Lower leg skin (tissue), 4 donors: ENCODE measurements at regions not wholly inside any gene's neighbourhood (a gene's known extent, or its start where the extent isn't known, plus 50 kb on each side); places are given as distances from the start of the nearest gene placed in this dataset.
"Not testable (repeated sequence)": the region's sequence is repeated elsewhere in the genome, so short reads cannot be mapped to it uniquely, and the experiment has no call there.

Source experiments
- DNase-seq, 2 donors: peaks; one replicate each; pipeline ENCODE4 v3.0.0-alpha.2; 2019; ENCODE audit warnings: low spot score in 2 of 2
- H3K4me3 ChIP-seq: fragments of 200-600 bp; sonication (generic); 2 replicates; pipeline ENCODE4 v1.5.1; 2017; ENCODE audit warnings: mild to moderate bottlenecking, low read depth; ENCODE audit not compliant: poor library complexity, severe bottlenecking
- CTCF ChIP-seq, 3 donors: fragments of 450-650 bp; IDR thresholded peaks; one replicate each; pipeline ENCODE4 v1.5.1; 2016; ENCODE audit warnings: antibody characterized with exemption in 3 of 3, mild to moderate bottlenecking in 3 of 3, moderate library complexity in 2 of 3
- POLR2A ChIP-seq, 2 donors: fragments of 450-650 bp; IDR thresholded peaks; one replicate each; pipeline ENCODE4 v1.6.1; 2016 to 2017; ENCODE audit warnings: antibody characterized with exemption in 2 of 2, mild to moderate bottlenecking in 1 of 2, moderate library complexity in 1 of 2
- WGBS, 2 donors: methylation state at CpG; one replicate each; pipeline ENCODE4 v1.1.5; 2018; 5-methylcytosine and 5-hydroxymethylcytosine counted together
- intact Hi-C: fragments of 100-400 bp; cut with DNase I; formaldehyde crosslinking; loops from one replicate; pipeline ENCODE4 v1.15.0; 2023; ENCODE audit warnings: low total_unique reads

- no peak overlapping the region for H3K4me3 ChIP-seq
- DNase-seq: no peak
- 83 to 86% methylated on average over 2 of the region's 2 CpGs for WGBS, 2 donors
- intact Hi-C loops: no loop called here
- TF ChIP-seq CTCF (IDR thresholded peaks at IDR 0.05) (no peak), POLR2A (IDR thresholded peaks at IDR 0.05) (no peak)
These were observed 86.2 kb upstream of the ZBTB18 start for GRCh38 chr1:243964915-243965314.

GRCh38 chr1:243963571-243963970, 87.5 kb upstream of the ZBTB18 start:
- no peak for DNase-seq
- no peak for TF ChIP-seq CTCF (IDR thresholded peaks at IDR 0.05)
- no peak for TF ChIP-seq POLR2A (IDR thresholded peaks at IDR 0.05)
- no peak overlapping the region for H3K4me3 ChIP-seq
- intact Hi-C loops: no loop called here
- 76 to 89% methylated on average over 3 of the region's 3 CpGs for WGBS, 2 donors

GRCh38 chr1:243962541-243962940, 88.5 kb upstream of the ZBTB18 start:
- TF ChIP-seq CTCF (IDR thresholded peaks at IDR 0.05) (no peak), POLR2A (IDR thresholded peaks at IDR 0.05) (no peak)
- intact Hi-C loops: no loop called here
- no peak for DNase-seq
- WGBS, 2 donors: 83 to 89% methylated on average over 3 of the region's 3 CpGs
- no peak overlapping the region for H3K4me3 ChIP-seq

- no peak overlapping the region for H3K4me3 ChIP-seq
- TF ChIP-seq CTCF (IDR thresholded peaks at IDR 0.05) (no peak), POLR2A (IDR thresholded peaks at IDR 0.05) (no peak)
- intact Hi-C loops: no loop called here
- DNase-seq: no peak
- WGBS, 2 donors: 50 to 64% methylated on average over 2 of the region's 2 CpGs
These were observed 91.1 kb upstream of the ZBTB18 start for GRCh38 chr1:243959998-243960397.

GRCh38 chr1:243957141-243957540, 93.9 kb upstream of the ZBTB18 start:
- H3K4me3 ChIP-seq: no peak overlapping the region
- intact Hi-C loops: no loop called here
- DNase-seq: no peak
- no peak for TF ChIP-seq CTCF (IDR thresholded peaks at IDR 0.05)
- no peak for TF ChIP-seq POLR2A (IDR thresholded peaks at IDR 0.05)

GRCh38 chr1:243956450-243956849, 94.6 kb upstream of the ZBTB18 start:
- H3K4me3 ChIP-seq: no peak overlapping the region
- no peak for DNase-seq
- TF ChIP-seq CTCF (IDR thresholded peaks at IDR 0.05): no peak
- no peak for TF ChIP-seq POLR2A (IDR thresholded peaks at IDR 0.05)
- intact Hi-C loops: no loop called here
- WGBS, 2 donors: 58 to 62% methylated on average over 3 of the region's 3 CpGs

- DNase-seq, H3K4me3 ChIP-seq, intact Hi-C loops: not testable (repeated sequence)
- WGBS, 2 donors: 89 to 91% methylated on average over 11 of the region's 11 CpGs
These were observed 99.9 kb upstream of the ZBTB18 start for GRCh38 chr1:243951207-243951606.
